ENCODE measurements at regions not wholly inside any gene's neighbourhood (a gene's known extent, or its start where the extent isn't known, plus 50 kb on each side); places are given as distances from the start of the nearest gene placed in this dataset.

DNA sequence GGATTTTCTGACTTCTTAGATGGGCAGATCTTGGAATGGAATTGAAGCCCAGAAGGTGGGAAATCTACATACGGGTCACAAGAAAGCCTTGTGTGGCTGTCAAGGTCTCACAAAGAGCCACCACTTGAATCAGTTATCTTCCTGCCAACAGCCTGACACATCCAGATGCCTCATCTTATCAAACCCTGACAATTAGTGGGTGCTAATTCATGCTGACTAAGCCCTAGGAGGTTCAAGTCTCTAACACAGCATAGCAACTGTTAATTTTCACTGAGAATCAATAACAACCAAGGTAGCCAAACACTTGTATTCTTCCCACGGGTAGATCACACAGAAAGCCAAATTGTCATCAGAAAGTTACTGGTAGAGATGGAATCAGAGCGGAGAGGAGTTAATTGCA lies 222.2 kb downstream of the TMEM167A start:
- DNase-seq (ENCODE audit: low read depth in 2 of 2, low spot score in 1 of 2), result no peak

DNA sequence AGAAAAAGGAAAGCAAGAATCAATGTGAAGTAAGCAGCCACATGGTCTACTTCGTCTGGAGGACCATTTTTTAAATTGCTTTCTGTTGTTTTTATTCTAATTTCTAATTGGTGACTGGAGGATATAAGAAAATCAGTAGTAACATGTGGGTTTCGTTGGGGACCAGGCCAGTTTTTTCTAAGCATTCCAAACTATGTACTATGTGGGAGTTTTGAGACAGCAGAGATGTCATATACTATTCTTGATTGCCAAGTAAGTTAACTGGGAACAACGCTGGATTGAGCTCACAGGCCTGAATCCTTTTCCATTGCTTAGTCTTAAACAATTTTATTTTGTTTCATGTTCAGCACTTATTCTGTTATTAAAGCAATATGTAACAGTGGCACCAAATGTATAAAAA lies 225.7 kb downstream of the TMEM167A start:
- no peak for DNase-seq (ENCODE audit: low read depth in 2 of 2, low spot score in 1 of 2)

DNA sequence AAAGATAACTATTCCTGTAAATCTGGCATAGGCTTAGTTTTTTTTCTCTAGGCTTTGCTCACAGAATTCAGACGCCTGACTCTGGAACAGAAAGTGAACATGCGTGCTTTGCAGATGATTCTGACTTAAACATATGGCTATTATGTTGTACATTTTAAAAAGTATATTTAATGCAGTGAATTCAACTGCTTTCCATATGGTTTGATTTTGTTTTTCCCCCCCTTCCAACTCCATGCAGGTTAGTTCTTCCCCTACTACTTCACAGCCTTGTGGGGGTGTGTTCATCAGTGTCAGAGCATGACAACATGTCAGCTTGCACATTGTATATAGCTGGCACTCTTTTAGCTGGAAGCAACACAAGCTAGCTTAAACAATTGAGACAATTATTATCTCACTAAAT lies 226.8 kb downstream of the TMEM167A start:
- no peak for DNase-seq (ENCODE audit: low read depth in 2 of 2, low spot score in 1 of 2)

DNA sequence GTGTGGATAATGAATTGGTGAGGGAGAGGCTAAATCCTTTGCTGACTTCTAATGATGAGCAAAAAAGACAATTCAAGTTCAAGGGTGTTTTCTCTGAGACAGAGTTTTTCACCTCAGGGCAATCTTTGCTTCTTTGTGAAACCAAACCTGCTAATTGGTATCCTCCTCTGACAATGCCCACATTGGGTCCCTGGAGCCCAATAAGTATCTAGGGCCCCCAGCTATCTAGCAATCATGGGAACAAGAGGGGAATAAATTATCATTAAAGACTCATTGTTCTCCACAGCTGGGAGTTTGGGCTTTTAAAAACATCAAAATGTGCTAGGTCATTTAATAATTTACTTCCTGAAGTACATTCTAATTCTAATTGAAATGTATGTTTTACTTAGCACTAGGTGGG lies 227.3 kb downstream of the TMEM167A start:
- DNase-seq (ENCODE audit: low read depth in 2 of 2, low spot score in 1 of 2), result no peak

DNA sequence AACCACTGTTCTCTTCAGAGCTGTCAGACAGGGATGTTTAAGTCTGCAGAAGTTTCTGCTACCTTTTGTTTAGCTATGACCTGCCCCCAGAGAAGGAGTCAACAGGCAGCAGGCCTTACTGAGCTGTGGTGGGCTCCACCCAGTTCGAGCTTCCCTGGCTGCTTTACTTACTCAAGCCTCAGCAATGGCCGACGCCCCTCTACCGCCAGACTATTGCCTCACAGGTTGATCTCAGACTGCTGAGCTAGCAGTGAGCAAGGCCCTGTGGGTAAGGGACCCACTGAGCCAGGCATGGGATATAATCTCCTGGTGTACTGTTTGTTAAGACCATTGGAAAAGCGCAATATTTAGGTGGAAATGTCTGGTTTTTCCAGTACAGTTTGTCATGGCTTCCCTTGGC lies 229.6 kb downstream of the TMEM167A start:
- no peak for DNase-seq (ENCODE audit: low read depth in 2 of 2, low spot score in 1 of 2)

DNA sequence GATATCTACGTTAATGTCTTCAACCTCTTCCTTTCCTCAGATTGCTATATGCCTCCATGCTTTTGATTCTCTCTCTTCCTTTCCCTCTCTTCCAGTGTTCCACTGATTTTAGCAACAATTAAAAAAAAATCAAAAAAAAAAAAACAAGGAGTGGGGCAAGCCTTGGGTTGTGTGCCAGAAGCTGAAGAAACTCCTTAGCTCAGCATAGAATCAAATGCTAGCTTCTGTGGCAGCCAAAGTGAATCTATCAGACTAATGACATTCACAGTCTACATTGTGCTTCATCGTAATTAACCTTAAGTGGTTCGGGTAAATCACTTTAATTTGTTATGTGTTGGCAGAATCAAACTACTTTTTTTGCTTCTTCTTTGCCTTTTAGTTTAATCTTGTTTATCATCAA lies 237.3 kb downstream of the TMEM167A start:
- DNase-seq (ENCODE audit: low read depth in 2 of 2, low spot score in 1 of 2), result no peak

DNA sequence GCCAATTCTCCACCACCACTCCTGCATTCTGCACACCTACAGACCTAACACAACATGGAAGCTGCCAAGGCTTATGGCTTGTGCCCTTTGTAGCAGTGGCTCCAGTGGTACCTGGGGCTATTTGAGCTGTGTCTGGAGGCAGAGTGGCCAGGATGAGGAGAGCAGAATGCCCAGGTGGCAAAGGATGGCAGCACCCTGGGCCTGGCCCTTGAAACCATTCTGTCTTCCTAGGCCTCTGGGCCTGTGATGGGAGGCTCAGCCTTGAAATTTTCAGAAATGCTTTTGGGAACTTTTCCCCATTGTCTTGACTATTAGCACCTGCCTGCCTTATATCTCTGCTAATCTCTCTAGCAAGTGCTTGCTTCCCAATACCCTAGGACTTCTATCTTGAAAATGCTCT lies 241.7 kb downstream of the TMEM167A start:
- DNase-seq (ENCODE audit: low read depth in 2 of 2, low spot score in 1 of 2), result no peak

DNA sequence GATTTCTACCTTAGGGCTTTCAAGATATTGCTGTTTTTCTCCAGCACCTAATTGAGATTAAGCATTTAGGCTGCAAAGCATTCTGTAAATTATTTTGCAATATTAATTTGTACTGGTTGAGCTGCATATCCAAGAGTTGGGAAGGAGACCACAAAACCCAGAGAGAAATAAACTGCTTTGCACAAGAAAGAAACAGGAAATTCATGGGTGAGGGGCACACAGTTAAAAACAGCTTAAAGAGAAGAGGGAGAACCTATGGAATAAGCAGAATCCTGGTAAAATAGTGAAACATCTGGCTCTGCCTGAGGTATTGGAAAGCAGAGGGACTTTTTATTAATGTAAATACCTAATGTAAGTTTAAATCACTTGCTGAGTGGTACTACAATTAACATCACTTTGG lies 243.0 kb downstream of the TMEM167A start:
- no peak for DNase-seq (ENCODE audit: low read depth in 2 of 2, low spot score in 1 of 2)

DNA sequence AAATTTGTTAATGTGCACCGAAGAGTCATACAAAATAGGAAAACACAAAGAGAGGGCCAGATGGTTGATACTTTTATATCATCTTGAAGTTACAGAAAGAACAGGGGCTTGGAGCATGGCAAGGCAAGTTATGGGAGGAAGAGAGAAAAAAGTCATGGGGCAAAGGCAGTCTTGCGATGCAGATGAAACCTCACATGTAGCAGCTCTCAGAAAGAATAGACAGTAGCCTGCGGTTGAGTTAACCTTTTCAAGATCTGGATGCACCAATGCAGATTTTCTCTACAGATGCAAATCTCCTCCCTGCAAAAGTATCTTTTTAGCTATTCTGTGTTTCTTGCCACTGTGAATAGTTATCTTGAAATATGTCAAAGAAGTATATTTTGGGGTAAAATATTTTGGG lies 243.9 kb downstream of the TMEM167A start:
- no peak for DNase-seq (ENCODE audit: low read depth in 2 of 2, low spot score in 1 of 2)

DNA sequence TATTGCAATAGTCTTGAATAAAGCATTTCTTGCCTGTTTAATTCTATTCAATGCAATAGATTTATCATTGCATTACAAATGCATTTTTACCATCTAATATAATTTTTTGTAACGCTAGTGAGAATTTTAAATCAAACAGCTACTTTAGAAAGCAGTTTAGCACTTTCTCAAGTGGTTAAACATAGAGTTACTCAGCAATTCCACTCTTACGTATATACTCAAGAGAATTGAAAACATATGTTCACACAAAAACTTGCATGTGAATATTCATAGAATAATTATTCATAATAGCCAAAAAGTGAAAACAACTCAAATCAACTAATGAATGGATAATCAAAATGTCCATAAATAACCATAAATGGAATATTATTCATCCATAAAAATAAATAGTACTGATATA lies 244.7 kb downstream of the TMEM167A start:
- no peak for DNase-seq (ENCODE audit: low read depth in 2 of 2, low spot score in 1 of 2)

DNA sequence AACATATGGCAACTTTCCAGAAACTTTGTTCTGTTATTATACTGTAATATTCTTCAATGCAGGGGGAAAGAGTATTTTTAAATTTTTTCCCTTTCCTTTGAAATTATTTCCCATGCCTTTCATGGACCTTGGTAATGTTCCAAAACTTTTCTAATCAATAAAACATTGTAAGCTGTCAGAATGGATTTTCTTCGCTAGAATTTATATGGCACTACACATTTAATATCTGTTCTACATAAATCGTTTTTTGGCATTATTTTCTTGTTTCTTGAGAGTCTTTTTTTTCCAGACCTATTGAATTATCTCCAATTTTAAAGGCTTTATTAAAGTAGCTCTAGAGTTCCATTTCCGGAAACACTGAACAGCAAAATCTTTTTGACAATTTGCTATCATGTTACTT lies 249.0 kb downstream of the TMEM167A start:
- no peak for DNase-seq (ENCODE audit: low read depth in 2 of 2, low spot score in 1 of 2)

DNA sequence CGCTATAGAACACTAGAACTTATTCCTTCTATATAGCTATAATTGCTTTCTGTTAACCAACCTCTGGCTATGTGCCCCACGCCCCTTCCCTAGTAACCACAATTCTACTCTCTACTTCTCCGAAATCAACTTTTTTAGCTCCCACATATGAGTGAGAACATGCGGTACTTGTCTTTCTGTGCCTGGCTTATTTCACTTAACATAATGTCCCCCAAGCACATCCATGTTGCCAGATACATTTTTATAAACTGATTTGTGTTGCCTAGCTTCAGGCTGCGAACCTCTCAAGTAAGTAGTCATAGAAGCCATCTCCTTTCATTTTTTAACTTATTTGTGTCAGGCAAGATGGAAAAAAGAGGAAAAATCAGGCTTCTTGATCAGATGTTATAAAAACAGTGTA lies 249.5 kb downstream of the TMEM167A start:
- DNase-seq (ENCODE audit: low read depth in 2 of 2, low spot score in 1 of 2), result no peak

DNA sequence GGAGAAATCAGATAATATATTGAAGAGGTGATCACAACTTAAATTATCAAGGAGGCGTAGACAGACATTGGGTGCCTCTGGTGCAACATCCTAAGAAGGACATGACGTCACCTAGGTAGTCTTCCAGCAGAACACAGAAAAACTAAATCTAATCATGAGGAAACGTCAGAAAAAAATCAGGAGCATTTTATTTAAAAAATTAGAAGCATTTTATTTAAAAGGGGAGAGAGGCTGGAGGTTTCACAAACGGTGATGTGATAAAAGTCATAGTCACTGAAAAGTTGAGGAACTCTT lies 254.6 kb downstream of the TMEM167A start:
- no peak for DNase-seq (ENCODE audit: low read depth in 2 of 2, low spot score in 1 of 2)

DNA sequence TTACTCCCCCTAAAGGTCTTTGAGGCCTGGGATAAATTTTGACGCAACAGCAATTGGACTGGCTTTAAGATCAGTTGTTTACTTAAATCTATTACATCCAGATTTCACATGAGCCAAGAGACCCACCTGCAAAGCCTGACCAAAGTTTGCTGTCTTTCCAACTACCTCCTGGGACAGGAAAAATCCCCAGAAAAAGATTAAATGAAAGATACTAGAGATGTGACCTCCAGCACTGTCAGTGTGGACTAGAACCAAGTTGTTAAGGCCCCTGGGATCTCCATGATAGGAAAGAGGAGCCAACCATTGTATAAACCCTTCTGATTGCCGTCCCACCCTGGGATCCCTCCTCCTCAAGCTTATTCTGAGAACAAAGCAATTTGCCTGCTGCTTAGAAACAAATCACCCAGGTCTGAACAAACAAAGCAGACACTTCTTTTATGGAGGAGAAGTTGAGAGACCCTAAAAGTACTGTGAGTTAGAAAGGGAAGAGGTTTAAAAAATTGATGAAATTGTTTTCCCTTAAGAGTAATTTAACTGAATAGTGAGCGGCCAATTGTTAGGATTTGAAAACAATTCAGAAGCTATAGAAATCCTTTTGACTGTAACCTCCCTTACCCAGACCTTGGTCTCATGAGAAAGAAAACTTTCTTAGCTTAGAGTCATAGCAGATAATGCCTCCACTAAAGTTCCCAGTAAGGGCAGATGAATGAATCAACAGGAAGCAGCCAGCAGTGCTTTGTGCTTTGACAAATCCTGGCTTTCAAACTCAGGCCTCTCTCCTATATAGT lies 255.2 kb downstream of the TMEM167A start:
- DNase-seq (ENCODE audit: low read depth in 2 of 2, low spot score in 1 of 2), result no peak

DNA sequence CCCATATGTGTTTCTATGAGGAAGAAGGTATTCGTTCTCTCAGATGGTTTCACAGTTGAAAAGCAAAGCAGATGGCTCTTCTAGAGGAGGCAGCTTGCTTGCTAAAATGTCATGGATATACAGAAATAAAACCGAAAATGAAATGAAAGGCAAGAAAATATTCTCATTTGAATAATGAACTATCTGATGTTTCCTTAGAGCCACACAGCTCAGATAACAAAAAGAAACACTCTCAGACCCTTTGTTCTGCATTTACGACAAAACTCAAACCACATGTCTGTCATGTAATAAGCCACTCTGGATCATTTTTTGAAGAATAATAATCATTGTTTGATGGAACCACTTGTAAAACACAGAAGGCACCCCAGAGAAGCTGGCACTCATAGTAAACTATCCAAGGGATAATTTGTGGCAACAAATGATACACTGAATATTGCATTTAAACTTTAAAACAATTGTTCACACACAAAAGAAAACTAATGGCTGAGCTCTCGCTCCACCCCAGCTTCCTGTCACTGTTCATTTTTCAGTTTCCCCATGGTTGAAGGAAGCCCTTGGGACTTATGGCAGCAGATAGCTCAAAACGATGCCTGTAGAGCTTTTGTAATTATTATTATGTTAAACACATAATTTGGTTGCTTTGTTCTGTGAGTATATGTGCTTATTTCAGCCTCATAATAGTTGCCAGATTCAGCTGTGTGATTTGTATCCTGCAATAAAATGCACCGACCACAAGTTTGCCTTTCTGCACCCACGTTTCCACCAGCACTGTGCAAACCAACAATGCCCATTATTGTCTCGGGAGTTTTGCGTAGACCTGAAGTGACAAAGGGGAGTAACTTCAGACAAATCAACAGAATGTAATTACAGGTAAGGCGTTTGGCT lies 256.0 kb downstream of the TMEM167A start:
- DNase-seq (ENCODE audit: low read depth in 2 of 2, low spot score in 1 of 2), result no peak

DNA sequence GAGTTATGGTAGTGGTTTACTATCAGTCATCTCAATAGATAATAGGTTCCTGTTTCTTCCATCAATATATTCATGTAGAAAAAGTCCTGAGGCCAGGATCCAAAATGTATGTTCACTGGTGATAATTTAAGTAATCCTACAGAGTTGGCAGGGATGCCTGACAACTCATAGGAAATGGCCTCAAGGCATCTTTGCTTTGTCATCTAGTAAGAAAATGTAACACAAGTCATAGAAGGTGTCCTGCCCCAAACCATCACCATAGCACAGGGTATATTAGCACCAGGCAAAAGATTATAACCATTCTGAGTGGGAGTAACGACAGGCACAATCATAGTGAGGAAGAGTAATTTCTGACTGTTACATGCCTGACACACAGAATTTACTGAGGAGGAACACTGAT lies 257.0 kb downstream of the TMEM167A start:
- no peak for DNase-seq (ENCODE audit: low read depth in 2 of 2, low spot score in 1 of 2)

DNA sequence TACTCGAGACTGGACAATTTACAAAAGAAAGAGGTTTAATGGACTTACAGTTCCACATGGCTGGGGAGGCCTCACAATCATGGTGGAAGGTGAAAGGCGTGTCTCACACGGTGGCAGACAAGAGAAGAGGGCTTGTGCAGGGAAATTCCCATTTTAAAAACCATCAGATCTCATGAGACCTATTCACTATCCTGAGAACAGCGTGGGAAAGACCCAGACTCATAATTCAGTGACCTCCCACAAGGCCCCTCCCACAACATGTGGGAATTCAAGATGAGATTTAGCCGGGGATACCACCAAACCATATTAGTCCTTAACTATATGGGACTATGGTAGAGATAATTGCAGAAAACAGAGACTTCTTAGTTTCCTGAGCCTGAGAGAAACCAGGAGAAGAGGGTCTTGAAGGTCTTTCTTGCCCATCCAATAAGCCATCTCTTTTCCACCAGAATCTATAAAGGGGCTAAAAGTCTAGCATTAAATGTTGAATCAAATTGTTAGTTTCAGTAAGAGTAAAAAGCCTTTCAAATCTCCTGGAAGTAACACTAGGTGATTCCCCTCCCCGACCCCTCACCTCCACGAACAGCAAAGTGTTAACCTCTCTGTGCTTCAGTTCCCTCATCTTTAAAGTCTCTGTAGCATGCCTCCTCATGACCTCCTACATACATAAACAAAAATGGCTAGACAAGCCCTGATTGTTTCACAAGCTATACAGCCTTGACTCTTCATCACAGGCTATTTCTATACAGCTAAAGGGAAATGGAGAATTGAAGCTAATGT lies 259.1 kb downstream of the TMEM167A start:
- DNase-seq (ENCODE audit: low read depth in 2 of 2, low spot score in 1 of 2), result no peak

DNA sequence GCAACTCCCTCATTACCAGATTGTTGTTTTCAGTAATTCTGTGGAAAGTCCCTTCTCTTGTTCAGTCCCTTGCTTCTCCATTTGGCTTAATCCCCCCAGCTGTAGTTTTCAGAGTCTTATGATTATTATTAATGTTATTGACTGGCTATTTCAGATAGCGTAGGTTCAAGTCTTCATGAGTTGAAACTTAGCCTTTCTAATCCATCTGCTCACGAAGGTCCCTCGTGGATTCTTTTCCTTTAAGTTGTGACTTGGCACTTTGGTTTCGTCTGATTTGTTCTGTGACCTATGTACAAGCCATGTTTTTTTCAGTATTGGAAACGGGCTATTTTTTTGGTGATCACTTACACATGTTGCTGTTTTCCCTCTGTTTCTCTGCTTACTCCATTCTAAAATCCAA lies 260.3 kb downstream of the TMEM167A start:
- no peak for DNase-seq (ENCODE audit: low read depth in 2 of 2, low spot score in 1 of 2)

DNA sequence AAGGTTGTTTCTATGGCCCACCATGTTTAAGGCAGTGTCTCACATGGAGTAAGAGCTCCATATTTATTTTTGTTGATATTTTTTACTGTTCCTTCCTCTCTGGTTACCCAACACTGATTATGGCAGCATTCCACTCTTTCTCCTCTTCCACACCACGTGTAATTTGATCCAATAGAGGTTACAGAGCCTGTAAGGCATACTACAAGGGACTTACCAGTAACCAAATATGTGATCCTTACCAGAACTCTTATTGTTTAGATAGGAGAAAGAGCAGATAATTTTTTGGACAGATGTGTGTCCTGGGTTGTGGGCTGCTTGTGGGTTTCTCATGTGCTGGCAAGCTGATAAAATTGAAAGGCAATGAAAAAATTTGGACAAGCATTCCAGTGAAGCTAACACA lies 261.3 kb downstream of the TMEM167A start:
- no peak for DNase-seq (ENCODE audit: low read depth in 2 of 2, low spot score in 1 of 2)

DNA sequence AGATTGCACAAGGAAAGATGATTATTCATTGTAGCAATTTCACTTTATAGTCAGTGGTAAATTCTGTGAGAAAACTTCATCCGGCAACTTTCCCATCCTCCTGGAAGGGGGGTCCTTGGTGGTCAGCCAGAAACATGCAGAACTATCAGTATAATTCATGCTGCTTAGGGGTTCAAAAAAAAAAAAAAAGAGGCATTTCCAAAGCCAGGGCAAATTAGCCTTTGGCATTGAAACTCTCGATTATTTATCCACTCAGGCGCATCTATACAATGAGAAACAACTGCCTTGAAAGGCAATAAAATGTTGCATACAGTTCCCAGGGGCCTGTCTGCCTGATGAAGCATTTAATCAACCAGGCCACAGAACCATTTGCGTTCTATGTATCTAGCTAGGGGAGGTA lies 263.3 kb downstream of the TMEM167A start:
- no peak for DNase-seq (ENCODE audit: low read depth in 2 of 2, low spot score in 1 of 2)

DNA sequence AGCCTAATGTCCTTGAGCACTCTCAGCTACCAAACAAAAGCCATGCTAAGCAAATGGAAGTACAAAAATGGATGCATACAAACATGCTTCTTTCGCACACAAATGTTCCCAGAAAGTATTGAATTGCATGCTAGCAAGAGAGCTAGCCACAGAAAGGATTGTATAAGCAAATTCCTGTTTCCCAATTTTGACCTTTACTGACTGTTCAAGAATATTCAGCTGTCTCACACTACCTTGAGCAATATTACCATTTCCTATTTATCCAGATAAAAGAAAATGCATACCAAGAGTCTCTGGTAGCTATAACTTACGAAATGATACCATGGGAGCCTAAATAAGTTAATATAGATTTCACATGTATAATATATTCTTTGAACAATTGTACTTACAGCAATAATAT lies 264.6 kb downstream of the TMEM167A start:
- DNase-seq (ENCODE audit: low read depth in 2 of 2, low spot score in 1 of 2), result no peak

DNA sequence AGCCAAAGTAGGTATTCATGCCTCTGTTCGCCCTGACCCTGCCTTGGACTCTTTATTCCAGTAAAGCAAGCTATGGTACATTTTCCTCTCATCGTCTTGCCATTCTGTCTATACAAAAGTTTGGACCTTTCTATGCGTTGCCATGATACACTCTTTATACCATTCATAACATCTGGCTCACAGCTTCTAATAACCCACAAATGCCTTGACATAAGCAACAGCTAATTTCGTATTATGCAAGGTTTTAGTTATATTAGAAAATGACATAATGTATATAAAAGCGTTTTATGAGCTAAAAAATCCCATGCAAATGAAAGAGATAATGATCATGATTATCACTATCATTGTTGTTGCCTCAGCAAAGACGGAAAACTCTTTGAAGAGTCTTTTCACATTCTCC lies 265.7 kb downstream of the TMEM167A start:
- DNase-seq (ENCODE audit: low read depth in 2 of 2, low spot score in 1 of 2), result no peak

All from stimulated activated CD8-positive, alpha-beta memory T cell treated with anti-CD3 and anti-CD28 coated beads, Interleukin-4, amount 100 ng/mL, for 1 hour (primary cell).